ENCODE measurements at regions not wholly inside any gene's neighbourhood (a gene's known extent, or its start where the extent isn't known, plus 50 kb on each side); places are given as distances from the start of the nearest gene placed in this dataset.

GRCh38 chr17:83173914-83174361 is 94.5 kb downstream of the METRNL start:
- FAIRE-seq (no peak), ATAC-seq (no peak), DNase-seq (ENCODE audit: low read depth, low spot score) (no peak)
- Histone ChIP-seq H3K36me3 (ENCODE audit: control insufficient read depth in 2 of 2, insufficient read depth in 2 of 2, low read length in 1 of 2) (no peaks in the 10 kb centered on the region), H4K20me1 (ENCODE audit: control insufficient read depth, insufficient read depth) (no peaks in the 10 kb centered on the region), H3K9ac (ENCODE audit: control insufficient read depth, insufficient read depth, low read length) (no peak overlapping the region), H3K79me2 (ENCODE audit: control insufficient read depth, insufficient read depth, low read length) (no peaks in the 10 kb centered on the region), H2AFZ (ENCODE audit: control insufficient read depth, low read depth, low read length) (no peak overlapping the region), H3K4me3 (no peak overlapping the region), H3K4me1 (ENCODE audit: control insufficient read depth, insufficient read depth, low read length) (peaks cover 22% of the 10 kb centered on the region), H3K9me3 (replicated peaks; ENCODE audit: control insufficient read depth, insufficient read depth, low read length) (no peaks in the 10 kb centered on the region), H3K4me2 (ENCODE audit: control insufficient read depth, insufficient read depth) (no peak overlapping the region), H3K27me3 (replicated peaks in 1 of 2; ENCODE audit: control insufficient read depth in 2 of 2, insufficient read depth in 2 of 2, low read length in 1 of 2) (no peaks in the 10 kb centered on the region), H3K27ac (ENCODE audit: control insufficient read depth, insufficient read depth) (no peak overlapping the region)
- ChIA-PET RAD21 (ENCODE audit: unreplicated experiment) (no interaction called here), CTCF (no interaction called here), POLR2A (no interaction called here), SMC1A (ENCODE audit: uncharacterized antibody, unreplicated experiment) (no interaction called here)
- intact Hi-C loops (cut with micrococcal nuclease; ENCODE audit: unreplicated experiment) = no loop called here
- in situ Hi-C loops (cut with MboI) = no loop called here
- BruUV-seq (replicated peaks) = no TSS peak
- 84% methylated on average over 18 of the region's 18 CpGs for WGBS (ENCODE audit: insufficient coverage, insufficient replicate concordance, low lambda C conversion rate, missing lambda C conversion rate)
- TF ChIP-seq RELA (IDR thresholded peaks at IDR 0.05; ENCODE audit: borderline replicate concordance, partially characterized antibody) (no peak), BCL3 (IDR thresholded peaks at IDR 0.05; ENCODE audit: borderline replicate concordance, insufficient read depth, low read depth, low read length, poor library complexity, severe bottlenecking) (no peak), IRF3 (IDR thresholded peaks at IDR 0.05) (no peak), NFYB (IDR thresholded peaks at IDR 0.05; ENCODE audit: insufficient read depth, low read depth, low read length) (no peak), PAX5 (IDR thresholded peaks at IDR 0.05; ENCODE audit: borderline replicate concordance, low read depth, low read length) (no peak), ESRRA (IDR thresholded peaks at IDR 0.05; ENCODE audit: low read length) (no peak), BMI1 (IDR thresholded peaks at IDR 0.05; ENCODE audit: borderline replicate concordance) (no peak), GABPA (IDR thresholded peaks at IDR 0.05; ENCODE audit: low read depth) (no peak), STAT3 (IDR thresholded peaks at IDR 0.05; ENCODE audit: low read depth, low read length) (no peak), PAX8 (IDR thresholded peaks at IDR 0.05) (no peak), MXI1 (IDR thresholded peaks at IDR 0.05; ENCODE audit: low read depth, low read length) (no peak), JUND (IDR thresholded peaks at IDR 0.05; ENCODE audit: low read depth, low read length) (no peak), ZBTB4 (CRISPR knock-in tag; IDR thresholded peaks at IDR 0.05) (no peak), IRF4 (IDR thresholded peaks at IDR 0.05; ENCODE audit: low read depth, low read length) (no peak)
- TF ChIP-seq, protein P1, sequence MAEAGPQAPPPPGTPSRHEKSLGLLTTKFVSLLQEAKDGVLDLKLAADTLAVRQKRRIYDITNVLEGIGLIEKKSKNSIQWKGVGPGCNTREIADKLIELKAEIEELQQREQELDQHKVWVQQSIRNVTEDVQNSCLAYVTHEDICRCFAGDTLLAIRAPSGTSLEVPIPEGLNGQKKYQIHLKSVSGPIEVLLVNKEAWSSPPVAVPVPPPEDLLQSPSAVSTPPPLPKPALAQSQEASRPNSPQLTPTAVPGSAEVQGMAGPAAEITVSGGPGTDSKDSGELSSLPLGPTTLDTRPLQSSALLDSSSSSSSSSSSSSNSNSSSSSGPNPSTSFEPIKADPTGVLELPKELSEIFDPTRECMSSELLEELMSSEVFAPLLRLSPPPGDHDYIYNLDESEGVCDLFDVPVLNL (IDR thresholded peaks at IDR 0.05; ENCODE audit: low read depth, low read length) = no peak
- TF ChIP-seq, protein P2, sequence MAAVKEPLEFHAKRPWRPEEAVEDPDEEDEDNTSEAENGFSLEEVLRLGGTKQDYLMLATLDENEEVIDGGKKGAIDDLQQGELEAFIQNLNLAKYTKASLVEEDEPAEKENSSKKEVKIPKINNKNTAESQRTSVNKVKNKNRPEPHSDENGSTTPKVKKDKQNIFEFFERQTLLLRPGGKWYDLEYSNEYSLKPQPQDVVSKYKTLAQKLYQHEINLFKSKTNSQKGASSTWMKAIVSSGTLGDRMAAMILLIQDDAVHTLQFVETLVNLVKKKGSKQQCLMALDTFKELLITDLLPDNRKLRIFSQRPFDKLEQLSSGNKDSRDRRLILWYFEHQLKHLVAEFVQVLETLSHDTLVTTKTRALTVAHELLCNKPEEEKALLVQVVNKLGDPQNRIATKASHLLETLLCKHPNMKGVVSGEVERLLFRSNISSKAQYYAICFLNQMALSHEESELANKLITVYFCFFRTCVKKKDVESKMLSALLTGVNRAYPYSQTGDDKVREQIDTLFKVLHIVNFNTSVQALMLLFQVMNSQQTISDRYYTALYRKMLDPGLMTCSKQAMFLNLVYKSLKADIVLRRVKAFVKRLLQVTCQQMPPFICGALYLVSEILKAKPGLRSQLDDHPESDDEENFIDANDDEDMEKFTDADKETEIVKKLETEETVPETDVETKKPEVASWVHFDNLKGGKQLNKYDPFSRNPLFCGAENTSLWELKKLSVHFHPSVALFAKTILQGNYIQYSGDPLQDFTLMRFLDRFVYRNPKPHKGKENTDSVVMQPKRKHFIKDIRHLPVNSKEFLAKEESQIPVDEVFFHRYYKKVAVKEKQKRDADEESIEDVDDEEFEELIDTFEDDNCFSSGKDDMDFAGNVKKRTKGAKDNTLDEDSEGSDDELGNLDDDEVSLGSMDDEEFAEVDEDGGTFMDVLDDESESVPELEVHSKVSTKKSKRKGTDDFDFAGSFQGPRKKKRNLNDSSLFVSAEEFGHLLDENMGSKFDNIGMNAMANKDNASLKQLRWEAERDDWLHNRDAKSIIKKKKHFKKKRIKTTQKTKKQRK (IDR thresholded peaks at IDR 0.05; ENCODE audit: low read depth, low read length) = no peak

All from GM12878 (cell line).